A549 (cell line): ENCODE measurements at regions not wholly inside any gene's neighbourhood (a gene's known extent, or its start where the extent isn't known, plus 50 kb on each side); places are given as distances from the start of the nearest gene placed in this dataset.

Experiments used
- ATAC-seq, 2 experiments: fragments of 200-7000 bp in 1 of 2; fragments of >200 bp in 1 of 2; cut with Nextera tagmentation in 1 of 2; cut with Tn5 transposase in 1 of 2; 3 replicates each; pipeline versions ENCODE4 v1.8.0 to v1.9.1; 2018 to 2020; ENCODE audit warnings: mild to moderate bottlenecking in 1 of 2, moderate library complexity in 1 of 2
- CTCF ChIA-PET: fragments of 300-600 bp; sonication (Branson Sonifier 250); formaldehyde crosslinking; extraction: SDS; loops from one replicate; lab custom pipeline; 2021; ENCODE audit warnings: antibody characterized with exemption, inconsistent platforms; lab: Yijun Ruan, JAX
- POLR2A ChIA-PET: fragments of 350-600 bp; formaldehyde crosslinking; extraction: SDS; loops from one replicate; lab custom pipeline; 2021; ENCODE audit warnings: antibody characterized with exemption, inconsistent platforms; lab: Yijun Ruan, JAX
- DNase-seq, 2 experiments: peaks; one replicate each; pipeline versions ENCODE4 v3.0.0 to v3.0.0-alpha.2; 2011 to 2016; ENCODE audit warnings: low read depth in 1 of 2, low spot score in 1 of 2
- FAIRE-seq: peaks from 2 replicates; lab custom pipeline; 2011; peaks lifted over from hg19 to GRCh38; lab: Jason Lieb, UNC
- H3K27ac ChIP-seq, 2 experiments: fragments of >200 bp; sonication (Bioruptor Twin); formaldehyde crosslinking; 3 replicates each; pipeline ENCODE4 v1.5.1; 2016 to 2017
- H3K4me1 ChIP-seq: fragments of >200 bp; sonication (Bioruptor Twin); formaldehyde crosslinking; 3 replicates; pipeline ENCODE4 v1.6.1; 2016
- H3K4me2 ChIP-seq: fragments of >200 bp; sonication (Bioruptor Twin); formaldehyde crosslinking; 3 replicates; pipeline ENCODE4 v1.6.1; 2016
- H3K4me3 ChIP-seq: fragments of >200 bp; sonication (Bioruptor Twin); formaldehyde crosslinking; 3 replicates; pipeline ENCODE4 v1.5.1; 2016
- H3K9me3 ChIP-seq: fragments of >200 bp; sonication (Bioruptor Twin); formaldehyde crosslinking; 3 replicates; pipeline ENCODE4 v1.6.1; 2016
- ATOH8 ChIP-seq: fragments of 250-450 bp; sonication (Bioruptor Pico); IDR thresholded peaks from 2 replicates; pipeline ENCODE4 v1.5.0; 2020; ENCODE audit warnings: low read depth, mild to moderate bottlenecking, moderate library complexity
- BHLHE40 ChIP-seq: IDR thresholded peaks from 2 replicates; pipeline ENCODE4 v1.6.1; 2012; ENCODE audit warnings: low read depth, low read length, inconsistent platforms
- CBX8 ChIP-seq: fragments of 200-600 bp; sonication (generic); IDR thresholded peaks from 2 replicates; pipeline ENCODE4 v1.6.1; 2016
- E2F6 ChIP-seq: IDR thresholded peaks from 2 replicates; pipeline ENCODE4 v1.6.1; 2012; ENCODE audit warnings: low read depth, borderline replicate concordance
- EHF ChIP-seq: fragments of 250-450 bp; sonication (Bioruptor Pico); IDR thresholded peaks from 2 replicates; pipeline ENCODE4 v1.5.0; 2020; ENCODE audit warnings: mild to moderate bottlenecking
- HES2 ChIP-seq: fragments of >200 bp; sonication (Bioruptor Twin); formaldehyde crosslinking; IDR thresholded peaks from 2 replicates; pipeline ENCODE4 v1.6.1; 2016
- HMGXB4 ChIP-seq: fragments of 250-450 bp; sonication (Bioruptor Pico); IDR thresholded peaks from 2 replicates; pipeline ENCODE4 v1.5.0; 2021; ENCODE audit warnings: mild to moderate bottlenecking, moderate library complexity, borderline replicate concordance
- HOXA7 ChIP-seq: fragments of 250-450 bp; sonication (Bioruptor Pico); IDR thresholded peaks from 2 replicates; pipeline ENCODE4 v1.5.0; 2020; ENCODE audit warnings: mild to moderate bottlenecking, moderate library complexity
- HOXB5 ChIP-seq: fragments of 250-450 bp; sonication (Bioruptor Pico); IDR thresholded peaks from 2 replicates; pipeline ENCODE4 v1.5.0; 2020; ENCODE audit warnings: mild to moderate bottlenecking, moderate library complexity
- JUN ChIP-seq, 2 experiments: fragments of >200 bp; sonication (Bioruptor Twin); formaldehyde crosslinking; IDR thresholded peaks; 2 replicates in 1 of 2; 3 replicates in 1 of 2; pipeline ENCODE4 v1.6.1; 2016 to 2017
- KDM1A ChIP-seq: fragments of 200-600 bp; sonication (generic); IDR thresholded peaks from 2 replicates; pipeline ENCODE4 v1.6.1; 2016; ENCODE audit warnings: low read depth, mild to moderate bottlenecking
- MAFK ChIP-seq: fragments of 450-650 bp; IDR thresholded peaks from 2 replicates; pipeline ENCODE4 v1.6.1; 2014; ENCODE audit not compliant: partially characterized antibody
- MAZ ChIP-seq: fragments of 150-350 bp; IDR thresholded peaks from 2 replicates; pipeline ENCODE4 v1.6.1; 2014; ENCODE audit warnings: antibody characterized with exemption, low read depth, low read length, borderline replicate concordance
- MYC ChIP-seq: IDR thresholded peaks from 2 replicates; pipeline ENCODE4 v1.6.1; 2012; ENCODE audit warnings: mild to moderate bottlenecking, inconsistent platforms, low read length, improper control_type of control experiment, borderline replicate concordance
- NFE2L2 ChIP-seq: fragments of 150-350 bp; conservative IDR thresholded peaks from 2 replicates; pipeline ENCODE4 v1.6.1; 2014; ENCODE audit warnings: low read length
- NPAS2 ChIP-seq: fragments of 250-450 bp; sonication (Bioruptor Pico); IDR thresholded peaks from 2 replicates; pipeline ENCODE4 v1.8.0; 2022; ENCODE audit warnings: mild to moderate bottlenecking, moderate library complexity, borderline replicate concordance
- POLR2AphosphoS2 ChIP-seq: conservative IDR thresholded peaks from 2 replicates; pipeline ENCODE4 v1.6.1; 2012; ENCODE audit warnings: low read length, improper control_type of control experiment, inconsistent platforms
- RARB ChIP-seq: fragments of 250-450 bp; sonication (Bioruptor Pico); IDR thresholded peaks from 2 replicates; pipeline ENCODE4 v1.8.0; 2021; ENCODE audit warnings: mild to moderate bottlenecking, moderate library complexity
- RCOR1 ChIP-seq: fragments of 150-350 bp; IDR thresholded peaks from 2 replicates; pipeline ENCODE4 v1.6.1; 2014; ENCODE audit warnings: antibody characterized with exemption, low read length, low read depth
- RFX5 ChIP-seq: fragments of 450-650 bp; IDR thresholded peaks from 2 replicates; pipeline ENCODE4 v1.7.1; 2014; ENCODE audit warnings: antibody characterized with exemption, mild to moderate bottlenecking, moderate library complexity
- SMC3 ChIP-seq: fragments of >200 bp; sonication (Bioruptor Twin); formaldehyde crosslinking; IDR thresholded peaks from 3 replicates; pipeline ENCODE4 v1.6.1; 2018; ENCODE audit warnings: inconsistent platforms
- TFCP2L1 ChIP-seq: fragments of 250-450 bp; sonication (Bioruptor Pico); IDR thresholded peaks from 2 replicates; pipeline ENCODE4 v1.5.0; 2021; ENCODE audit warnings: mild to moderate bottlenecking
- ZSCAN20 ChIP-seq: fragments of 250-450 bp; sonication (Bioruptor Pico); IDR thresholded peaks from 2 replicates; pipeline ENCODE4 v1.8.0; 2022; ENCODE audit warnings: mild to moderate bottlenecking, moderate library complexity
- WGBS: methylation state at CpG from one replicate; pipeline ENCODE4 v1.1.6; 2017; ENCODE audit errors: missing lambda C conversion rate; 5-methylcytosine and 5-hydroxymethylcytosine counted together
- TF ChIP-seq, protein P1 (sequence below): fragments of 450-650 bp; IDR thresholded peaks from 2 replicates; pipeline ENCODE4 v1.6.1; 2014; ENCODE audit warnings: antibody characterized with exemption
- TF ChIP-seq, protein P2 (sequence below): IDR thresholded peaks from 2 replicates; pipeline ENCODE4 v1.6.1; 2012

GRCh38 chr2:167406558-167406957 lies 518.3 kb downstream of the XIRP2 start:
- Histone ChIP-seq H3K9me3 (no peaks in the 10 kb centered on the region), H3K27ac (no peak overlapping the region), H3K4me1 (no peaks in the 10 kb centered on the region), H3K4me2 (no peak overlapping the region), H3K4me3 (no peak overlapping the region)
- TF ChIP-seq CBX8 (no peak), HMGXB4 (CRISPR knock-in tag) (no peak), BHLHE40 (no peak), KDM1A (no peak), E2F6 (no peak), POLR2AphosphoS2 (no peak), MAZ (no peak), SMC3 (no peak), HOXB5 (no peak), NPAS2 (CRISPR knock-in tag) (no peak), RFX5 (no peak), RCOR1 (no peak), HES2 (no peak), ZSCAN20 (CRISPR knock-in tag) (no peak), ATOH8 (CRISPR knock-in tag) (no peak), MAFK (no peak), NFE2L2 (no peak), MYC (no peak)
- TF ChIP-seq, protein P1, sequence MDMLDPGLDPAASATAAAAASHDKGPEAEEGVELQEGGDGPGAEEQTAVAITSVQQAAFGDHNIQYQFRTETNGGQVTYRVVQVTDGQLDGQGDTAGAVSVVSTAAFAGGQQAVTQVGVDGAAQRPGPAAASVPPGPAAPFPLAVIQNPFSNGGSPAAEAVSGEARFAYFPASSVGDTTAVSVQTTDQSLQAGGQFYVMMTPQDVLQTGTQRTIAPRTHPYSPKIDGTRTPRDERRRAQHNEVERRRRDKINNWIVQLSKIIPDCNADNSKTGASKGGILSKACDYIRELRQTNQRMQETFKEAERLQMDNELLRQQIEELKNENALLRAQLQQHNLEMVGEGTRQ: no peak
- TF ChIP-seq, protein P2, sequence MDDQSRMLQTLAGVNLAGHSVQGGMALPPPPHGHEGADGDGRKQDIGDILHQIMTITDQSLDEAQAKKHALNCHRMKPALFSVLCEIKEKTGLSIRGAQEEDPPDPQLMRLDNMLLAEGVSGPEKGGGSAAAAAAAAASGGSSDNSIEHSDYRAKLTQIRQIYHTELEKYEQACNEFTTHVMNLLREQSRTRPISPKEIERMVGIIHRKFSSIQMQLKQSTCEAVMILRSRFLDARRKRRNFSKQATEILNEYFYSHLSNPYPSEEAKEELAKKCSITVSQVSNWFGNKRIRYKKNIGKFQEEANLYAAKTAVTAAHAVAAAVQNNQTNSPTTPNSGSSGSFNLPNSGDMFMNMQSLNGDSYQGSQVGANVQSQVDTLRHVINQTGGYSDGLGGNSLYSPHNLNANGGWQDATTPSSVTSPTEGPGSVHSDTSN: no peak
- DNase-seq (no peak), FAIRE-seq (no peak), ATAC-seq (no peak)
- WGBS: 18% methylated on average over 4 of the region's 4 CpGs
- POLR2A ChIA-PET: no interaction called here
- CTCF ChIA-PET: no interaction called here

- FAIRE-seq (no peak), ATAC-seq (no peak), DNase-seq (no peak)
- Histone ChIP-seq H3K4me3 (no peak overlapping the region), H3K27ac (no peak overlapping the region), H3K4me2 (no peak overlapping the region), H3K9me3 (no peaks in the 10 kb centered on the region), H3K4me1 (no peaks in the 10 kb centered on the region)
- ChIA-PET CTCF (no interaction called here), POLR2A (no interaction called here)
- WGBS: 33% methylated on average over 6 of the region's 6 CpGs
- TF ChIP-seq KDM1A (no peak), RARB (CRISPR knock-in tag) (no peak), ATOH8 (CRISPR knock-in tag) (no peak), RFX5 (no peak), E2F6 (no peak), EHF (CRISPR knock-in tag) (no peak), TFCP2L1 (CRISPR knock-in tag) (no peak), HOXA7 (CRISPR knock-in tag) (no peak), JUN (IDR thresholded peaks at IDR 0.05) (no peak)
- TF ChIP-seq, protein P2: no peak
Measured at GRCh38 chr2:167404627-167405284, 516.5 kb downstream of the XIRP2 start.
